SK-N-MC (cell line): ENCODE measurements at regions not wholly inside any gene's neighbourhood (a gene's known extent, or its start where the extent isn't known, plus 50 kb on each side); places are given as distances from the start of the nearest gene placed in this dataset.

Experiments used
- DNase-seq: peaks from one replicate; pipeline ENCODE4 v3.0.0-alpha.2; 2011; ENCODE audit warnings: low read depth, low spot score
- H3K27ac ChIP-seq: fragments of 200-600 bp; sonication (generic); 2 replicates; pipeline ENCODE4 v1.5.1; 2016; ENCODE audit warnings: mixed run types
- H3K36me3 ChIP-seq: fragments of 200-600 bp; sonication (generic); 2 replicates; pipeline ENCODE4 v1.6.1; 2017; ENCODE audit warnings: antibody characterized with exemption, low read length, mixed read lengths; ENCODE audit not compliant: insufficient read depth
- H3K4me3 ChIP-seq: fragments of 200-600 bp; sonication (generic); 2 replicates; pipeline ENCODE4 v1.5.1; 2016
- H3K9ac ChIP-seq: fragments of 200-600 bp; sonication (generic); 2 replicates; pipeline ENCODE4 v1.8.0; 2017; ENCODE audit warnings: mixed run types, mixed read lengths; ENCODE audit not compliant: insufficient read length
- H3K9me3 ChIP-seq: fragments of 200-600 bp; sonication (generic); 2 replicates; pipeline ENCODE4 v1.6.1; 2017; ENCODE audit warnings: low read depth, mild to moderate bottlenecking, antibody characterized with exemption, low read length, moderate library complexity, mixed read lengths
- EZH2 ChIP-seq: fragments of 200-600 bp; sonication (generic); IDR thresholded peaks from one replicate; pipeline ENCODE4 v1.6.1; 2017; ENCODE audit warnings: antibody characterized with exemption
- FOXP2 ChIP-seq: optimal IDR thresholded peaks from 2 replicates; pipeline ENCODE3; 2011; ENCODE audit warnings: mild to moderate bottlenecking, moderate library complexity; ENCODE audit not compliant: insufficient read depth; ENCODE audit errors: extremely low read length, control extremely low read depth
- POLR2AphosphoS5 ChIP-seq: IDR thresholded peaks from 2 replicates; pipeline ENCODE4 v1.6.1; 2012; ENCODE audit warnings: mild to moderate bottlenecking, low read depth, low read length, borderline replicate concordance

DNA sequence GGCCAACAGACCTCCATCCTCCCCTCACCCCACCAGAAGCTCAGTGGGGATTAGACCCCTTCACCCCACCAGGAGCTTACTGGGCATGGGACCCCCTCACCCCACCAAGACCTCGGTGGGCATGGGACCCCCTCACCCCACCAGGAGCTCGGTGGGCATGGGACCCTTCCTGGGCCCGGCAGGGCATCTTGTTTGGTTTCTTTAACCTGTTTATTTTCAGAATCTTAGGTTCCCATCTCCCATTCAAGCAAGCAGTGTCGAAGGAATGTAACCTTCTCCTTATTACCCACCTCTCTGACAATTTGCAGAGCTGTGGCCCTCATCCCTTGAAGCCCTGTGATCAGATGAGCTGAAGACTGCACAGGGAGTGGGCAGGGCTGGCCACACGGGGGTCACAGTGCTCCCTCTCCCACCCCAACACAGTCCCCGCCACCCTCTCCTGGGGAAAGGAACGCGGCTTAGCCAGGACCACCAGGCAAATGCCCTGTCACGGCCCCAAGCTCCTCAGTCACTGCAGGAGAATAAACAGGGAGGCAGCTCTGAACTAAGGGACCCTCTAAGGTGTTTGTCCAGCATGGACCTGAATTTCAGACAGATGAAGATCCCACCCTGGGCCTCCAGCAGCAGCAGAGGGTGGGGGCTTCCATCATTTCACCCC, 330.0 kb downstream of the NPHP4 start:
- no peaks in the 10 kb centered on the region for H3K36me3 ChIP-seq
- TF ChIP-seq FOXP2 (no peak), POLR2AphosphoS5 (no peak), EZH2 (no peak)
- no peaks in the 10 kb centered on the region for H3K9me3 ChIP-seq
- no peak for DNase-seq
- no peak overlapping the region for H3K27ac ChIP-seq
- H3K9ac ChIP-seq, result no peak overlapping the region
- no peak overlapping the region for H3K4me3 ChIP-seq

DNA sequence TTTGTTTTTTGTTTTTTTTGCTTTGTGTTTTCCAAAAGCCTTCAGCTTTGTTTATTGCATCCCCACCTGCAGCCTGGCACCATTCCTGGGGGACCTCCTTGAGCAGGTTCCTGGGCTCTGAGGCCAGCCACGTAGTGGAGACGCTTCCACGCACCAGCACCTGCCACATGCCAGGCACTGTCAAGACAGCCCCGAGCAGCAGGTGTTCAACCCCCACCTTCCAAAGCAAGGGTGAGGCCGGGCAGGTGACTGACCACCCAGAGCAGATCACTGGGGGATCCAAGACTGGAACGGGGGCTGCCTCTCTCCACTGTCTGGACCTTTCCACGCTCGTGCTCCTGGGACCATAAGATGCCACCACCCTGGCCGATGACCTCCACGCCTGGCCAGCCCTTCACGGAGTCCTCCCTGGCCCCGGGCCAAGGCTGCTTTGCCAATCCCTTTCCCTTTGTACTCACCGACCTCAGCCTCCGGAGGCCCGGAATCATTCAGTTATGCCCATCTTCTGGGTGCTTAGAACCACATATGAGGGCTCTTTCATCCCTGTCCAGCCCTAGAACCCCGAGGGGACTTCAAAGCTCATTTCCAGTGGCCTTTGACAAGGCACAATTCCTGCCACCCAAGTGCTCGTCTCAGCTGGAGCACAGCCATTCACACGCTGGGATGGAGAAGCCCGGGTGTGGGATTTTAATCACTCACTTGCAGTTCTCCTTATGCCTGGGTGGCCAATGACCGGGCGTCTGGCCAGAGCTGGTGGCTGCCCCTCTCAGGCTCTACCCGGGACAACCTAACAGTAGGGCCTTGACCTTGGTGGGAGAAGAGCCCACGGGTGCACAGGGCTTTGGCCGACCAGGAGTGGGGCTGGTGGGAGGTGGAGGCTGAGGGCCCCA, 330.8 kb downstream of the NPHP4 start:
- DNase-seq, result no peak
- H3K9me3 ChIP-seq, result no peaks in the 10 kb centered on the region
- no peak overlapping the region for H3K4me3 ChIP-seq
- TF ChIP-seq POLR2AphosphoS5 (no peak), FOXP2 (no peak)
- H3K36me3 ChIP-seq, result no peaks in the 10 kb centered on the region
- no peak overlapping the region for H3K9ac ChIP-seq
- H3K27ac ChIP-seq, result no peak overlapping the region

- TF ChIP-seq POLR2AphosphoS5, result no peak
- TF ChIP-seq FOXP2, result no peak
- TF ChIP-seq EZH2, result no peak
- no peak for DNase-seq
- Histone ChIP-seq H3K27ac (no peak overlapping the region), H3K36me3 (no peaks in the 10 kb centered on the region), H3K4me3 (no peak overlapping the region), H3K9ac (no peak overlapping the region), H3K9me3 (no peaks in the 10 kb centered on the region)
Measured at GRCh38 chr1:5660141-5660935, 331.9 kb downstream of the NPHP4 start.

- TF ChIP-seq EZH2 (no peak), POLR2AphosphoS5 (no peak), FOXP2 (no peak)
Measured at GRCh38 chr1:5659606-5660005, 332.6 kb downstream of the NPHP4 start.

GRCh38 chr1:5658340-5659316, 333.6 kb downstream of the NPHP4 start:
- H3K36me3 ChIP-seq, result no peaks in the 10 kb centered on the region
- no peak overlapping the region for H3K27ac ChIP-seq
- no peak for DNase-seq
- TF ChIP-seq POLR2AphosphoS5 (no peak), EZH2 (no peak), FOXP2 (no peak)
- H3K9me3 ChIP-seq, result no peaks in the 10 kb centered on the region
- H3K4me3 ChIP-seq, result no peak overlapping the region
- H3K9ac ChIP-seq, result no peak overlapping the region

More at GRCh38 chr1:5659606-5660005, 332.6 kb downstream of the NPHP4 start:
- Histone ChIP-seq H3K36me3 (no peaks in the 10 kb centered on the region), H3K27ac (no peak overlapping the region), H3K9ac (no peak overlapping the region), H3K9me3 (no peaks in the 10 kb centered on the region), H3K4me3 (no peak overlapping the region)
- DNase-seq, result no peak

- Histone ChIP-seq H3K9me3 (no peaks in the 10 kb centered on the region), H3K36me3 (no peaks in the 10 kb centered on the region), H3K9ac (no peak overlapping the region), H3K27ac (no peak overlapping the region), H3K4me3 (no peak overlapping the region)
- DNase-seq, result no peak
- TF ChIP-seq POLR2AphosphoS5, result no peak
Measured at GRCh38 chr1:5651964-5652821, 340.0 kb downstream of the NPHP4 start.

GRCh38 chr1:5651473-5651872, 340.8 kb downstream of the NPHP4 start:
- Histone ChIP-seq H3K36me3 (no peaks in the 10 kb centered on the region), H3K27ac (no peak overlapping the region), H3K9ac (no peak overlapping the region), H3K4me3 (no peak overlapping the region), H3K9me3 (no peaks in the 10 kb centered on the region)
- DNase-seq, result no peak
- TF ChIP-seq EZH2 (no peak), FOXP2 (no peak), POLR2AphosphoS5 (no peak)
